ENCODE measurements at regions not wholly inside any gene's neighbourhood (a gene's known extent, or its start where the extent isn't known, plus 50 kb on each side); places are given as distances from the start of the nearest gene placed in this dataset.
"Not testable (repeated sequence)": the region's sequence is repeated elsewhere in the genome, so short reads cannot be mapped to it uniquely, and the experiment has no call there.

- DNase-seq (ENCODE audit: low spot score) = no peak
Observed at GRCh38 chr3:15903759-15904720, 106.3 kb upstream of the ANKRD28 start.

GRCh38 chr3:15905041-15905440, 107.3 kb upstream of the ANKRD28 start:
- DNase-seq (ENCODE audit: low spot score) = no peak

GRCh38 chr3:15907403-15907802, 109.6 kb upstream of the ANKRD28 start:
- DNase-seq (ENCODE audit: low spot score) = not testable (repeated sequence)

- DNase-seq (ENCODE audit: low spot score) = no peak
Observed at GRCh38 chr3:15918988-15919387, 121.2 kb upstream of the ANKRD28 start.

GRCh38 chr3:15919971-15920370, 122.2 kb upstream of the ANKRD28 start:
- no peak for DNase-seq (ENCODE audit: low spot score)

GRCh38 chr3:15923640-15924405, 126.0 kb upstream of the ANKRD28 start:
- DNase-seq (ENCODE audit: low spot score) = no peak

- DNase-seq (ENCODE audit: low spot score) = no peak
Observed at GRCh38 chr3:15924914-15925313, 127.1 kb upstream of the ANKRD28 start.

- DNase-seq (ENCODE audit: low spot score) = no peak
Observed at GRCh38 chr3:15926871-15927270, 129.1 kb upstream of the ANKRD28 start.

GRCh38 chr3:15927969-15928368, 130.2 kb upstream of the ANKRD28 start:
- DNase-seq (ENCODE audit: low spot score) = no peak

- no peak for DNase-seq (ENCODE audit: low spot score)
Observed at GRCh38 chr3:15929944-15930571, 132.3 kb upstream of the ANKRD28 start.

- no peak for DNase-seq (ENCODE audit: low spot score)
Observed at GRCh38 chr3:15932348-15933300, 134.8 kb upstream of the ANKRD28 start.

GRCh38 chr3:15933439-15934139, 135.8 kb upstream of the ANKRD28 start:
- DNase-seq (ENCODE audit: low spot score) = no peak

GRCh38 chr3:15934389-15935195, 136.8 kb upstream of the ANKRD28 start:
- no peak for DNase-seq (ENCODE audit: low spot score)

GRCh38 chr3:15936312-15936711, 138.5 kb upstream of the ANKRD28 start:
- no peak for DNase-seq (ENCODE audit: low spot score)

- DNase-seq (ENCODE audit: low spot score) = no peak
Observed at GRCh38 chr3:15940641-15941040, 142.9 kb upstream of the ANKRD28 start.

- DNase-seq (ENCODE audit: low spot score) = not testable (repeated sequence)
Observed at GRCh38 chr3:15941457-15941856, 143.7 kb upstream of the ANKRD28 start.

- no peak for DNase-seq (ENCODE audit: low spot score)
Observed at GRCh38 chr3:15941958-15942357, 144.2 kb upstream of the ANKRD28 start.

- no peak for DNase-seq (ENCODE audit: low spot score)
Observed at GRCh38 chr3:15942462-15942861, 144.7 kb upstream of the ANKRD28 start.

GRCh38 chr3:15942936-15943335, 145.2 kb upstream of the ANKRD28 start:
- no peak for DNase-seq (ENCODE audit: low spot score)

- DNase-seq (ENCODE audit: low spot score) = no peak
Observed at GRCh38 chr3:15948388-15948787, 150.6 kb upstream of the ANKRD28 start.

Measured in mucosa of gallbladder (tissue), 1 donor.